DND-41 (cell line): ENCODE measurements at regions not wholly inside any gene's neighbourhood (a gene's known extent, or its start where the extent isn't known, plus 50 kb on each side); places are given as distances from the start of the nearest gene placed in this dataset.

Experiments used
- ATAC-seq: fragments of 200-7000 bp; cut with Tn5 transposase; 3 replicates; pipeline ENCODE4 v1.9.1; 2021; ENCODE audit warnings: low read depth; ENCODE audit not compliant: insufficient read depth
- DNase-seq: peaks from one replicate; pipeline ENCODE4 v3.0.0-alpha.2; 2020
- H2AFZ ChIP-seq: 2 replicates; pipeline ENCODE4 v1.6.0; 2012; ENCODE audit warnings: low read depth, low read length
- H3K27ac ChIP-seq: 2 replicates; pipeline ENCODE4 v1.5.1; 2012; ENCODE audit warnings: low read length, inconsistent platforms
- H3K27me3 ChIP-seq: fragments of 200-600 bp; sonication (generic); 2 replicates; pipeline ENCODE4 v1.6.0; 2012; ENCODE audit warnings: low read length, mild to moderate bottlenecking, inconsistent platforms; ENCODE audit not compliant: insufficient read depth, poor library complexity
- H3K36me3 ChIP-seq: 2 replicates; pipeline ENCODE4 v1.5.1; 2012; ENCODE audit warnings: low read length, inconsistent platforms; ENCODE audit not compliant: insufficient read depth
- H3K4me1 ChIP-seq: 2 replicates; pipeline ENCODE4 v1.5.1; 2012; ENCODE audit warnings: mild to moderate bottlenecking, low read length; ENCODE audit not compliant: insufficient read depth
- H3K4me2 ChIP-seq: 2 replicates; pipeline ENCODE4 v1.6.0; 2012; ENCODE audit warnings: mild to moderate bottlenecking, moderate library complexity, low read length, inconsistent platforms; ENCODE audit not compliant: insufficient read depth
- H3K4me3 ChIP-seq, 2 experiments: fragments of 200-600 bp in 1 of 2; shearing (Covaris generic) in 1 of 2; 2 replicates each; pipeline ENCODE4 v1.5.1; 2012 to 2016; ENCODE audit warnings: inconsistent platforms in 2 of 2, low read length in 2 of 2, mild to moderate bottlenecking in 2 of 2, low read depth in 1 of 2, moderate library complexity in 1 of 2
- H3K79me2 ChIP-seq: 2 replicates; pipeline ENCODE4 v1.6.0; 2012; ENCODE audit warnings: low read length, inconsistent platforms; ENCODE audit not compliant: insufficient read depth
- H3K9ac ChIP-seq: 2 replicates; pipeline ENCODE4 v1.6.0; 2012; ENCODE audit warnings: low read depth, mild to moderate bottlenecking, inconsistent platforms, low read length, moderate library complexity
- H3K9me3 ChIP-seq: 2 replicates; pipeline ENCODE4 v1.5.1; 2012; ENCODE audit warnings: low read length, moderate library complexity, mild to moderate bottlenecking, inconsistent platforms; ENCODE audit not compliant: insufficient read depth, severe bottlenecking
- H4K20me1 ChIP-seq: 2 replicates; pipeline ENCODE4 v1.6.0; 2012; ENCODE audit warnings: low read length; ENCODE audit not compliant: insufficient read depth
- EZH2 ChIP-seq: IDR thresholded peaks from 3 replicates; pipeline ENCODE4 v1.6.1; 2012; ENCODE audit warnings: borderline replicate concordance, low read depth, mild to moderate bottlenecking, moderate library complexity, low read length, inconsistent platforms; ENCODE audit not compliant: severe bottlenecking
- TF ChIP-seq, protein P1 (sequence below): IDR thresholded peaks from 2 replicates; pipeline ENCODE4 v1.5.1; 2012; ENCODE audit warnings: borderline replicate concordance, low read length, moderate library complexity, mild to moderate bottlenecking; ENCODE audit not compliant: poor library complexity, severe bottlenecking; ENCODE audit errors: extremely low read depth

DNA sequence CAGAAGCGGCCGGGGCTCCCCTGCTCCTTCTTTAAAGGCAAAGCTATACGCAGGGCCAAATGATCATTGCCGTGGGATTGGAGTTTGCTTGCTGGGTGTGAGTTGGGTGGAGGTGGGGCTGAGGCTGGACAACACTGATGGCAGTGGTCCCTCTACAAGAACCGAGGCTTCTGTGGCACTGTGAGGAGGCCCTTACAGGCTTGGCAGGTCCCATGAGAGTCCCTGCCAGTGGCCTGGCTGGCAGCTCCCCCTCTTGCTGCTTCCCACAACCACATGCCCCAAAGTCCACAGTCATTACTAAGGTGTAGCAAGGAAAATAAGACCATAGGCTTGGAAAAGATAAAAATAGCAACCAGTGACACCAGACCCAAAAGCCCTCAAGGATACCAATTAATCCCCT lies 98.4 kb downstream of the ANKRD10 start:
- H3K27ac ChIP-seq = no peak overlapping the region
- TF ChIP-seq, protein P1, sequence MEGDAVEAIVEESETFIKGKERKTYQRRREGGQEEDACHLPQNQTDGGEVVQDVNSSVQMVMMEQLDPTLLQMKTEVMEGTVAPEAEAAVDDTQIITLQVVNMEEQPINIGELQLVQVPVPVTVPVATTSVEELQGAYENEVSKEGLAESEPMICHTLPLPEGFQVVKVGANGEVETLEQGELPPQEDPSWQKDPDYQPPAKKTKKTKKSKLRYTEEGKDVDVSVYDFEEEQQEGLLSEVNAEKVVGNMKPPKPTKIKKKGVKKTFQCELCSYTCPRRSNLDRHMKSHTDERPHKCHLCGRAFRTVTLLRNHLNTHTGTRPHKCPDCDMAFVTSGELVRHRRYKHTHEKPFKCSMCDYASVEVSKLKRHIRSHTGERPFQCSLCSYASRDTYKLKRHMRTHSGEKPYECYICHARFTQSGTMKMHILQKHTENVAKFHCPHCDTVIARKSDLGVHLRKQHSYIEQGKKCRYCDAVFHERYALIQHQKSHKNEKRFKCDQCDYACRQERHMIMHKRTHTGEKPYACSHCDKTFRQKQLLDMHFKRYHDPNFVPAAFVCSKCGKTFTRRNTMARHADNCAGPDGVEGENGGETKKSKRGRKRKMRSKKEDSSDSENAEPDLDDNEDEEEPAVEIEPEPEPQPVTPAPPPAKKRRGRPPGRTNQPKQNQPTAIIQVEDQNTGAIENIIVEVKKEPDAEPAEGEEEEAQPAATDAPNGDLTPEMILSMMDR = no peak
- TF ChIP-seq EZH2 = no peak
- no peaks in the 10 kb centered on the region for H3K9me3 ChIP-seq
- ATAC-seq (no peak), DNase-seq (no peak)
- no peaks in the 10 kb centered on the region for H3K36me3 ChIP-seq
- no peaks in the 10 kb centered on the region for H3K4me1 ChIP-seq
- H2AFZ ChIP-seq = no peak overlapping the region
- H3K4me2 ChIP-seq = no peak overlapping the region
- H3K4me3 ChIP-seq = no peak overlapping the region
- no peak overlapping the region for H3K9ac ChIP-seq
- H4K20me1 ChIP-seq = no peaks in the 10 kb centered on the region; the same call in 1 of the 2 replicates
- H3K79me2 ChIP-seq = no peaks in the 10 kb centered on the region
- peaks cover 10% of the 10 kb centered on the region for H3K27me3 ChIP-seq

DNA sequence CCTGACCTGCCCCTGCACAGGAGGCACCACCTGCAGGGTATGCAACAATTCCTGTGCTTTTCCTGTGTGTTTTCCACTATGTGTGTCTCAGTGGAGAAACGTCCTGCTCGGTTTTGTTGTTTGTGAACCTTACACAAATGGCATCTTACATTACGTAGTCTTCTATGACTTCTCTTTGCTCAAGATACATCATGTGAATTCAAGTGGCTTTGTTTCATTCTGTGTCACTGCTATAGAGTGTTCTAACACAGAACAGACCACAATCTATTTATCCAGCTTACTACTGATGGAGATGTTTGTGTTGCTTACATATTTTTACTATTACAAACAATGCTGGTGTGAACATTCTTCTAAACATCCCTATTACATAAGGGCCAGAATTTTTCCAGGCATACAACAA lies 97.7 kb downstream of the ANKRD10 start:
- Histone ChIP-seq H3K27ac (no peak overlapping the region), H3K4me3 (no peak overlapping the region), H3K4me2 (no peak overlapping the region), H3K27me3 (peaks cover 10% of the 10 kb centered on the region), H3K79me2 (no peaks in the 10 kb centered on the region), H3K4me1 (no peaks in the 10 kb centered on the region), H4K20me1 (no peaks in the 10 kb centered on the region; the same call in 1 of the 2 replicates), H2AFZ (no peak overlapping the region), H3K9me3 (no peaks in the 10 kb centered on the region), H3K36me3 (no peaks in the 10 kb centered on the region), H3K9ac (no peak overlapping the region)
- no peak for TF ChIP-seq EZH2
- TF ChIP-seq, protein P1 = no peak
- DNase-seq (no peak), ATAC-seq (no peak)

DNA sequence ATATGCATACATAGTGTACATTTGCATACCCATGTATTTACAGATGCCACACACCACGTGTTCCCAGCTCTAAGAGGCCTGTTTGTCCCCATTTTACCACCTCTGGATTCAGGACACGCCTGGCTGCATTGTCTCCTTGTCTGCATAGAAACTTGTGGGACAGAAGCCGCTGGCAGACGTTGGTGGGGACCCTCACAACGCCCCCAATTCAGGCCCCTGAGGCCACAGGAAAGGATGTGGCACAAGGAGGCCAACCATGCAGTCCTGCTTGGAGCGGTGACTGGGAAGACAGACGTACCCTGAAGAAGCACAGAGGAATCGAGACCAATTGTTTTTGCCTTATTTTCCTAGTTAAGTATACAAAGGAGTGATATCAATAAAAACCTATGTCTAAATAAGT lies 96.1 kb downstream of the ANKRD10 start:
- H3K4me2 ChIP-seq = no peak overlapping the region

More for the DNA sequence above, 96.1 kb downstream of the ANKRD10 start:
- Histone ChIP-seq H3K4me3 (no peak overlapping the region), H3K27ac (no peak overlapping the region), H3K4me1 (no peaks in the 10 kb centered on the region), H4K20me1 (no peaks in the 10 kb centered on the region; the same call in 1 of the 2 replicates), H3K9ac (no peak overlapping the region), H3K9me3 (no peaks in the 10 kb centered on the region), H3K27me3 (peaks cover 10% of the 10 kb centered on the region), H3K79me2 (no peaks in the 10 kb centered on the region), H3K36me3 (no peaks in the 10 kb centered on the region), H2AFZ (no peak overlapping the region)
- no peak for TF ChIP-seq EZH2
- TF ChIP-seq, protein P1 = no peak
- ATAC-seq = no peak
- no peak for DNase-seq
